ENCODE measurements at regions not wholly inside any gene's neighbourhood (a gene's known extent, or its start where the extent isn't known, plus 50 kb on each side); places are given as distances from the start of the nearest gene placed in this dataset.

DNA sequence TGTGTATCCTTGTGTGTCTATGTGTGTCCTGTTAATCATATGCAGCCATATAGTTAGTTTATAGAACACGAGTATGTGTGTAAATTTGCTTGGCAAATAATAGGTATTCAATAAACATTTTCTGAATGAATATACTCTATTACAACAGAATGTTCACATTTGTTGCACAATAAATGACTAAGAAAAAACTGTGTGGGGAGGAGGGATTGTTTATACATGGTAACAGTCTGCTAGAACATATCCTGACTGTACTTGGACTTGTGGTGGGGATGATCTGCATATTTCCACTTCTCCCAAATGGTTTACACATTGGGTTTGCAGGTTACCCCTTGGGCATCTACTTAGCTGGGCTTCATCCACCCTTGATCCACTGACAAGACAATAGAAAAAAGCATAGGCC lies 194.6 kb downstream of the INSC start:
- H3K27ac Mint-ChIP-seq = no peak overlapping the region
- Histone ChIP-seq H3K4me1 (ENCODE audit: control insufficient read depth, insufficient read depth, low read length) (no peaks in the 10 kb centered on the region), H3K9ac (ENCODE audit: extremely low read depth, low read length, poor library complexity, severe bottlenecking) (no peak overlapping the region), H3K27me3 (ENCODE audit: control insufficient read depth, insufficient read depth, low read length, poor library complexity, severe bottlenecking) (no peaks in the 10 kb centered on the region), H3K4me3 (ENCODE audit: low read length) (no peak overlapping the region), H3K27ac (ENCODE audit: low read depth, low read length) (no peak overlapping the region), H3K36me3 (ENCODE audit: control insufficient read depth, insufficient read depth, low read length) (no peaks in the 10 kb centered on the region), H3K9me3 (ENCODE audit: control insufficient read depth, low read length) (no peaks in the 10 kb centered on the region)
- H3K27me3 Mint-ChIP-seq (ENCODE audit: insufficient read depth) = no peaks in the 10 kb centered on the region
- peaks cover 6% of the 10 kb centered on the region for H3K4me1 Mint-ChIP-seq
- TF ChIP-seq, protein P1, sequence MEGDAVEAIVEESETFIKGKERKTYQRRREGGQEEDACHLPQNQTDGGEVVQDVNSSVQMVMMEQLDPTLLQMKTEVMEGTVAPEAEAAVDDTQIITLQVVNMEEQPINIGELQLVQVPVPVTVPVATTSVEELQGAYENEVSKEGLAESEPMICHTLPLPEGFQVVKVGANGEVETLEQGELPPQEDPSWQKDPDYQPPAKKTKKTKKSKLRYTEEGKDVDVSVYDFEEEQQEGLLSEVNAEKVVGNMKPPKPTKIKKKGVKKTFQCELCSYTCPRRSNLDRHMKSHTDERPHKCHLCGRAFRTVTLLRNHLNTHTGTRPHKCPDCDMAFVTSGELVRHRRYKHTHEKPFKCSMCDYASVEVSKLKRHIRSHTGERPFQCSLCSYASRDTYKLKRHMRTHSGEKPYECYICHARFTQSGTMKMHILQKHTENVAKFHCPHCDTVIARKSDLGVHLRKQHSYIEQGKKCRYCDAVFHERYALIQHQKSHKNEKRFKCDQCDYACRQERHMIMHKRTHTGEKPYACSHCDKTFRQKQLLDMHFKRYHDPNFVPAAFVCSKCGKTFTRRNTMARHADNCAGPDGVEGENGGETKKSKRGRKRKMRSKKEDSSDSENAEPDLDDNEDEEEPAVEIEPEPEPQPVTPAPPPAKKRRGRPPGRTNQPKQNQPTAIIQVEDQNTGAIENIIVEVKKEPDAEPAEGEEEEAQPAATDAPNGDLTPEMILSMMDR (conservative IDR thresholded peaks at IDR 0.05) = no peak
- whole genome bisulfite sequencing, 2 experiments (ENCODE audit: insufficient coverage in 1 of 2, insufficient read length in 1 of 2) = no CpG with 5 or more reads among the region's 1 CpG
- H3K36me3 Mint-ChIP-seq (ENCODE audit: low read depth) = no peaks in the 10 kb centered on the region
- no peak overlapping the region for H3K4me3 Mint-ChIP-seq
- H3K9me3 Mint-ChIP-seq = no peaks in the 10 kb centered on the region
- DNase-seq = no peak

DNA sequence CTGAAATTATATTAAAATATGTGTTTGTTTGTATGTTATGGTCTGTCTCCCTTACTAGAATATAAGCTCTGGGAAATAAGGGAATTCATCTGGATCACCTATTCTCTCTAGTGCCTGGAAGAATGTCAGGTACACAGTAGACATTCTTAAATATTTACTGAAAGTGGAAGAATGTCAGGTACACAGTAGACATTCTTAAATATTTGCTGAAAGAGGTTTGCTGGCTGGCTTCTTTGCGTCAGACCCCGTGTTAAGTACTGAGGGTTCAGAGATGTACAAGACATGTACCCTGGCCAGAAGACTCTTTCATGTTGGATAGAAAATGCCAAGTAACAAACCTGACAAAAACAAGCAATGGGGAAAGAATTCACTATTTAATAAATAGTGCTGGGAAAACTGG lies 199.1 kb downstream of the INSC start:
- Mint-ChIP-seq H3K4me1 (no peaks in the 10 kb centered on the region), H3K36me3 (ENCODE audit: low read depth) (no peaks in the 10 kb centered on the region), H3K9me3 (no peaks in the 10 kb centered on the region), H3K27ac (no peak overlapping the region), H3K4me3 (no peak overlapping the region), H3K27me3 (ENCODE audit: insufficient read depth) (no peaks in the 10 kb centered on the region)
- Histone ChIP-seq H3K9ac (ENCODE audit: extremely low read depth, low read length, poor library complexity, severe bottlenecking) (no peak overlapping the region), H3K4me3 (ENCODE audit: low read length) (no peak overlapping the region), H3K27ac (ENCODE audit: low read depth, low read length) (no peak overlapping the region), H3K27me3 (ENCODE audit: control insufficient read depth, insufficient read depth, low read length, poor library complexity, severe bottlenecking) (no peaks in the 10 kb centered on the region), H3K9me3 (ENCODE audit: control insufficient read depth, low read length) (no peaks in the 10 kb centered on the region), H3K36me3 (ENCODE audit: control insufficient read depth, insufficient read depth, low read length) (no peaks in the 10 kb centered on the region), H3K4me1 (ENCODE audit: control insufficient read depth, insufficient read depth, low read length) (no peaks in the 10 kb centered on the region)
- 97 to 100% methylated on average over 2 of the region's 2 CpGs for WGBS, 2 experiments (ENCODE audit: insufficient coverage in 1 of 2, insufficient read length in 1 of 2)
- TF ChIP-seq, protein P1 (conservative IDR thresholded peaks at IDR 0.05) = no peak
- no peak for DNase-seq

DNA sequence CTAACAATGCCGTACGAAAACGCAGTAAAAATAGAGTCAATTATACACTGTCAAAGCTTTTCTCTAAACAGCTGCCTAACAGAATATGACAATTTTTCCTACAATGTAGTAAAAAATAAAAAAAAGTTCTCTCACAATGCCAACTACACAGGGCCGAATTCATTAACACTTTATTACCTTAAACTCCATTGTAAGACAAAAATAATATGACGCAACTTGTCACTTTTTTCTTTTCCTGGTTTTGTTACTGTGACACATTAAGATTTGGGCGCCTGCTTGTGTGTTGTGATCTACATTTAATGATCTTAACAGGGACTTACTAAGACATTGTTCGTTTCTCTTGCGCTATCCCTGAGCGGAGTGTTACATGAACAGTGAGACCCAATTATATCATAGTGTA lies 204.1 kb downstream of the INSC start:
- H3K36me3 ChIP-seq (ENCODE audit: control insufficient read depth, insufficient read depth, low read length) = no peaks in the 10 kb centered on the region
- H3K27me3 ChIP-seq (ENCODE audit: control insufficient read depth, insufficient read depth, low read length, poor library complexity, severe bottlenecking) = no peaks in the 10 kb centered on the region
- Mint-ChIP-seq H3K9me3 (no peaks in the 10 kb centered on the region), H3K4me1 (no peaks in the 10 kb centered on the region), H3K4me3 (no peak overlapping the region), H3K36me3 (ENCODE audit: low read depth) (no peaks in the 10 kb centered on the region), H3K27me3 (ENCODE audit: insufficient read depth) (no peaks in the 10 kb centered on the region), H3K27ac (no peak overlapping the region)
- H3K9ac ChIP-seq (ENCODE audit: extremely low read depth, low read length, poor library complexity, severe bottlenecking) = no peak overlapping the region
- TF ChIP-seq, protein P1 (conservative IDR thresholded peaks at IDR 0.05) = no peak
- WGBS, 2 experiments (ENCODE audit: insufficient coverage in 1 of 2, insufficient read length in 1 of 2) = 92 to 96% methylated on average over 3 to 9 of the region's 9 CpGs
- no peak for DNase-seq
- H3K9me3 ChIP-seq (ENCODE audit: control insufficient read depth, low read length) = no peaks in the 10 kb centered on the region
- no peak overlapping the region for H3K4me3 ChIP-seq (ENCODE audit: low read length)
- no peak overlapping the region for H3K27ac ChIP-seq (ENCODE audit: low read depth, low read length)
- no peaks in the 10 kb centered on the region for H3K4me1 ChIP-seq (ENCODE audit: control insufficient read depth, insufficient read depth, low read length)

Data from endodermal cell (in vitro differentiated cells).